HepG2 (cell line): ENCODE measurements at regions not wholly inside any gene's neighbourhood (a gene's known extent, or its start where the extent isn't known, plus 50 kb on each side); places are given as distances from the start of the nearest gene placed in this dataset.
"Not testable (repeated sequence)": the region's sequence is repeated elsewhere in the genome, so short reads cannot be mapped to it uniquely, and the experiment has no call there.

ENCODE experiments used
- ATAC-seq: fragments of 200-7000 bp; cut with Tn5 transposase; 3 replicates; pipeline ENCODE4 v1.9.1; 2020; ENCODE audit warnings: mild to moderate bottlenecking, moderate library complexity
- BruUV-seq: library from RNA; stranded (reverse); fragments of 400-500 nt; replicated peaks from 2 replicates; lab custom pipeline; 2021; lab: Mats Ljungman, UMichigan
- CTCF ChIA-PET: fragments of 300-600 bp; formaldehyde crosslinking; extraction: SDS; loops from one replicate; lab custom pipeline; 2021; ENCODE audit warnings: low total read pairs, inconsistent platforms, low intra/inter-chr PET ratio; lab: Yijun Ruan, JAX
- POLR2A ChIA-PET: fragments of 350-600 bp; sonication (Branson Sonifier 250); formaldehyde crosslinking; loops from one replicate; lab custom pipeline; 2020; ENCODE audit warnings: antibody characterized with exemption, inconsistent platforms; lab: Yijun Ruan, JAX
- DNase-seq: peaks from one replicate; pipeline ENCODE4 v3.0.0-alpha.2; 2015; ENCODE audit warnings: low spot score
- FAIRE-seq: peaks from 3 replicates; lab custom pipeline; 2011; peaks lifted over from hg19 to GRCh38; lab: Jason Lieb, UNC
- H2AFZ ChIP-seq: one replicate; pipeline ENCODE4 v1.6.1; 2011; ENCODE audit warnings: low read length, inconsistent platforms
- H3K27ac ChIP-seq: fragments of 300-600 bp; 3 replicates; pipeline ENCODE4 v1.8.0; 2011; ENCODE audit warnings: mixed run types, mild to moderate bottlenecking, mixed read lengths, low read length, inconsistent platforms; ENCODE audit not compliant: insufficient read depth; ENCODE audit errors: extremely low read length
- H3K27me3 ChIP-seq, 2 experiments: fragments of 200-600 bp in 1 of 2; 2 replicates in 1 of 2; 3 replicates in 1 of 2; pipeline versions ENCODE4 v1.6.0 to v1.8.0; 2011; ENCODE audit warnings: low read length in 2 of 2, mild to moderate bottlenecking in 2 of 2, moderate library complexity in 2 of 2, inconsistent platforms in 1 of 2; ENCODE audit not compliant: insufficient read depth in 2 of 2, control insufficient read depth in 1 of 2
- H3K36me3 ChIP-seq, 2 experiments: fragments of 200-600 bp in 1 of 2; replicated peaks in 1 of 2; 2 replicates in 1 of 2; 3 replicates in 1 of 2; pipeline versions ENCODE4 v1.5.1 to v1.8.0; 2011; ENCODE audit warnings: low read length in 2 of 2, inconsistent platforms in 1 of 2; ENCODE audit not compliant: insufficient read depth in 2 of 2, control insufficient read depth in 1 of 2
- H3K4me1 ChIP-seq: 2 replicates; pipeline ENCODE4 v1.5.1; 2012; ENCODE audit warnings: low read length, inconsistent platforms; ENCODE audit not compliant: insufficient read depth
- H3K4me2 ChIP-seq: 2 replicates; pipeline ENCODE4 v1.6.0; 2011; ENCODE audit warnings: low read depth, low read length, inconsistent platforms
- H3K4me3 ChIP-seq, 3 experiments: fragments of 200-600 bp in 1 of 3; sonication (generic), shearing (Covaris generic) in 1 of 3; replicated peaks in 1 of 3; 2 replicates each; pipeline ENCODE4 v1.5.1; 2011 to 2016; ENCODE audit warnings: low read length in 3 of 3, inconsistent platforms in 2 of 3, low read depth in 2 of 3, mild to moderate bottlenecking in 2 of 3, control low read depth in 1 of 3, mixed read lengths in 1 of 3; ENCODE audit not compliant: insufficient read depth in 1 of 3
- H3K79me2 ChIP-seq: one replicate; pipeline ENCODE4 v1.6.1; 2011; ENCODE audit warnings: low read length, inconsistent platforms; ENCODE audit not compliant: insufficient read depth
- H3K9ac ChIP-seq: 2 replicates; pipeline ENCODE4 v1.6.0; 2011; ENCODE audit warnings: mild to moderate bottlenecking, low read depth, low read length, inconsistent platforms; ENCODE audit not compliant: insufficient read depth
- H3K9me3 ChIP-seq: 2 replicates; pipeline ENCODE4 v1.5.1; 2012; ENCODE audit warnings: mild to moderate bottlenecking, low read length
- H4K20me1 ChIP-seq: 2 replicates; pipeline ENCODE4 v1.6.0; 2011; ENCODE audit warnings: inconsistent platforms, mild to moderate bottlenecking, low read length, moderate library complexity; ENCODE audit not compliant: insufficient read depth
- ETV5 ChIP-seq: IDR thresholded peaks from 2 replicates; pipeline ENCODE4 v1.6.1; 2018; ENCODE audit warnings: missing biosample characterization, missing genetic modification reagents, inconsistent platforms, borderline replicate concordance
- KDM3A ChIP-seq: IDR thresholded peaks from 2 replicates; pipeline ENCODE4 v1.6.1; 2018; ENCODE audit warnings: low read depth, missing compliant biosample characterization
- POLR2G ChIP-seq: fragments of 200-400 bp; formaldehyde crosslinking; IDR thresholded peaks from 2 replicates; pipeline ENCODE4 v1.6.1; 2018; ENCODE audit warnings: mild to moderate bottlenecking, low read depth, low read length, moderate library complexity
- ZNF484 ChIP-seq: sonication (generic); formaldehyde crosslinking; IDR thresholded peaks from 2 replicates; pipeline ENCODE4 v1.5.1; 2020; ENCODE audit warnings: mild to moderate bottlenecking, low read depth, missing genetic modification reagents, borderline replicate concordance
- ZNF644 ChIP-seq: IDR thresholded peaks from 2 replicates; pipeline ENCODE4 v1.6.1; 2016; ENCODE audit warnings: low read depth
- WGBS: methylation state at CpG from one replicate; pipeline ENCODE4 v1.1.6; 2017; ENCODE audit warnings: low lambda C conversion rate; 5-methylcytosine and 5-hydroxymethylcytosine counted together
- in situ Hi-C: cut with HindIII; loops from 2 replicates; pipeline ENCODE4 v1.10.0; 2017; ENCODE audit warnings: low pct_unique_long_range_greater_than_20kb; ENCODE audit not compliant: extremely low pct_ligation_motif_present
- intact Hi-C: fragments of 100-400 bp; cut with micrococcal nuclease; formaldehyde crosslinking; loops from one replicate; pipeline ENCODE4 v1.10.0; 2022; ENCODE audit not compliant: unreplicated experiment
- TF ChIP-seq, protein P1 (sequence below): sonication (generic); formaldehyde crosslinking; IDR thresholded peaks from 2 replicates; pipeline ENCODE4; 2020; ENCODE audit warnings: missing genetic modification reagents, mild to moderate bottlenecking, borderline replicate concordance

DNA sequence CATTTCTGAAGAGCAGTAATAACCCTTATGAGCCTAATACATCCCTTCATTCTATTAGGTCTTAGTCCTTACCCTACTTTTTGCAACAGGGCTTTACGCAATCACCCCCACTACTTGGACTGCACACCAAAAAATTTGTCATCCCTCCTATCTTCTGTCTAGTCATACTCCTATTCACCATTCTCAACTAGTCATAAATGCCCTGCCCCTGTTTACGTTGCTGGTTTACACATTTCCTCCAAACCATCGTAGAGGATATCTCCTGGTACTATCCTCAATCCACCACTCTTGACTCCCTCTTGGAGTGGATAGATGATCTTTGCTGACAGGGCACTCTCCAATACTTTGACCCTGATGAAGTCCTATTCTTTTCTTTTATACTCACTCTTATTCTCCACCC lies 98.2 kb upstream of the CCNG1 start:
- in situ Hi-C loops, result no loop called here
- no peak overlapping the region for H3K27ac ChIP-seq
- FAIRE-seq, result no peak
- H3K4me1 ChIP-seq, result no peaks in the 10 kb centered on the region
- ChIA-PET POLR2A (no interaction called here), CTCF (no interaction called here)
- DNase-seq, result no peak
- no peaks in the 10 kb centered on the region for H3K36me3 ChIP-seq
- H4K20me1 ChIP-seq, result no peaks in the 10 kb centered on the region
- no peaks in the 10 kb centered on the region for H3K79me2 ChIP-seq
- no peak overlapping the region for H3K4me2 ChIP-seq
- TF ChIP-seq KDM3A (CRISPR knock-in tag) (no peak), ZNF644 (no peak), ZNF484 (CRISPR knock-in tag) (no peak), POLR2G (no peak), ETV5 (CRISPR knock-in tag) (no peak)
- TF ChIP-seq, protein P1, sequence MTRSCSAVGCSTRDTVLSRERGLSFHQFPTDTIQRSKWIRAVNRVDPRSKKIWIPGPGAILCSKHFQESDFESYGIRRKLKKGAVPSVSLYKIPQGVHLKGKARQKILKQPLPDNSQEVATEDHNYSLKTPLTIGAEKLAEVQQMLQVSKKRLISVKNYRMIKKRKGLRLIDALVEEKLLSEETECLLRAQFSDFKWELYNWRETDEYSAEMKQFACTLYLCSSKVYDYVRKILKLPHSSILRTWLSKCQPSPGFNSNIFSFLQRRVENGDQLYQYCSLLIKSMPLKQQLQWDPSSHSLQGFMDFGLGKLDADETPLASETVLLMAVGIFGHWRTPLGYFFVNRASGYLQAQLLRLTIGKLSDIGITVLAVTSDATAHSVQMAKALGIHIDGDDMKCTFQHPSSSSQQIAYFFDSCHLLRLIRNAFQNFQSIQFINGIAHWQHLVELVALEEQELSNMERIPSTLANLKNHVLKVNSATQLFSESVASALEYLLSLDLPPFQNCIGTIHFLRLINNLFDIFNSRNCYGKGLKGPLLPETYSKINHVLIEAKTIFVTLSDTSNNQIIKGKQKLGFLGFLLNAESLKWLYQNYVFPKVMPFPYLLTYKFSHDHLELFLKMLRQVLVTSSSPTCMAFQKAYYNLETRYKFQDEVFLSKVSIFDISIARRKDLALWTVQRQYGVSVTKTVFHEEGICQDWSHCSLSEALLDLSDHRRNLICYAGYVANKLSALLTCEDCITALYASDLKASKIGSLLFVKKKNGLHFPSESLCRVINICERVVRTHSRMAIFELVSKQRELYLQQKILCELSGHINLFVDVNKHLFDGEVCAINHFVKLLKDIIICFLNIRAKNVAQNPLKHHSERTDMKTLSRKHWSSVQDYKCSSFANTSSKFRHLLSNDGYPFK (CRISPR knock-in tag), result no peak
- 31% methylated on average over 3 of the region's 3 CpGs for WGBS
- H3K4me3 ChIP-seq, result no peak overlapping the region
- H3K9me3 ChIP-seq, result no peaks in the 10 kb centered on the region
- no peak overlapping the region for H2AFZ ChIP-seq
- intact Hi-C loops, result no loop called here
- no peaks in the 10 kb centered on the region; a peak in 1 of 5 replicates for H3K27me3 ChIP-seq
- no TSS peak for BruUV-seq
- ATAC-seq, result no peak
- H3K9ac ChIP-seq, result no peak overlapping the region

DNA sequence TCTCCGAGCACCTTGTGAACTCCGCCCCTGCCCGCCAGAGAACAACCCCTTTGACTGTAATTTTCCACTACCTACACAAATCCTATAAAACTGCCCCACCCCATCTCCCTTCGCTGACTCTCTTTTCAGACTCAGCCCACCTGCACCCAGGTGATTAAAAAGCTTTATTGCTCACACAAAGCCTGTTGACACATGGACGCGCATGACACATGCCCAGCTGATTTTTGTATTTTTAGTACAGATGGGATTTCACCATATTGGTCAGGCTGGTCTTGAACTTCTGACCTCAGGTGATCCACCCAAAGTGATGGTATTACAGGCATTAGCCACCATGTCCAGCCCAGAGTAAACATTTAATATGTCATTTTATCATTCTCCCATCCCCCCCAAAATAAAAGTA lies 97.0 kb upstream of the CCNG1 start:
- WGBS, result 24% methylated on average over 6 of the region's 6 CpGs
- intact Hi-C loops, H3K27ac ChIP-seq, FAIRE-seq, H4K20me1 ChIP-seq, ATAC-seq, POLR2A ChIA-PET, BruUV-seq, H3K27me3 ChIP-seq, H3K9me3 ChIP-seq, H3K4me3 ChIP-seq, H3K4me2 ChIP-seq, H3K36me3 ChIP-seq, H3K9ac ChIP-seq, H3K79me2 ChIP-seq, DNase-seq, H3K4me1 ChIP-seq, in situ Hi-C loops, CTCF ChIA-PET, H2AFZ ChIP-seq: not testable (repeated sequence)
